ENCODE measurements at regions not wholly inside any gene's neighbourhood (a gene's known extent, or its start where the extent isn't known, plus 50 kb on each side); places are given as distances from the start of the nearest gene placed in this dataset.

DNA sequence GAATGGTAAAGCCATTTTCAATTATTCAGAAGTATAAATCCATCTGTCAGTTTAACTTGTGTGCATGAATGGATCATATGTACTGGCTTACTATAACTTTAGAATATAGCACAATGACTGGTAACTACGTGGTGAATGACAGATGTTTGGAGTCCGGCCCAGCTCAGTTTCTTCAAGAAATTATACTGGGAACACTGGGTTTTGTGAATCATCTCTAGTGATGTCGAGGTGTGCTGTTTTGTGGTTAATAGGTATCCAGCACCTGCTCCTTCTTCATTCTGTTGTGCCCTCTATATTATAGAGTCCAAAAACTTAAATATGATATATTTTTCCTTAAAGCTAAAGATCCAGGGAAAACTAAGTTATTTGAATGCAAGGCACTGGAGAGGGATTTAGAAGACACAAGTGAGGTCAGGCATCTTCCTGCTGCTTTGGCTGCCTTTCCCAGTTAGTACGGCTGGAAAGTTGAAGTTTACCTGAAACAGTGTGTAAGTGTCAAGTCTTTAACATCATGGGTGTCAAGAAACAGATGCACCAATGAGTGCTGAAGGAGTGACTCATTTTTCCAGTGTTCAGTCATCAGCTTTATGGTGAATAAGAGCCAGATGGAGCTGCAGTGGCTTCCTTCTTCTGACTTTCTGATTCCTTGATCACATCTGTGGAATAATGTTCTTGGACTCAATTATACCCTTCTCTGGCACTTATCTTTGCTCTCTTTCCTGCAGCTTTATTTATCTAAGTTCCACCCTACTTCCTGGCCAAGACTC lies 1079.5 kb upstream of the CELF4 start:
- TF ChIP-seq, protein P1, sequence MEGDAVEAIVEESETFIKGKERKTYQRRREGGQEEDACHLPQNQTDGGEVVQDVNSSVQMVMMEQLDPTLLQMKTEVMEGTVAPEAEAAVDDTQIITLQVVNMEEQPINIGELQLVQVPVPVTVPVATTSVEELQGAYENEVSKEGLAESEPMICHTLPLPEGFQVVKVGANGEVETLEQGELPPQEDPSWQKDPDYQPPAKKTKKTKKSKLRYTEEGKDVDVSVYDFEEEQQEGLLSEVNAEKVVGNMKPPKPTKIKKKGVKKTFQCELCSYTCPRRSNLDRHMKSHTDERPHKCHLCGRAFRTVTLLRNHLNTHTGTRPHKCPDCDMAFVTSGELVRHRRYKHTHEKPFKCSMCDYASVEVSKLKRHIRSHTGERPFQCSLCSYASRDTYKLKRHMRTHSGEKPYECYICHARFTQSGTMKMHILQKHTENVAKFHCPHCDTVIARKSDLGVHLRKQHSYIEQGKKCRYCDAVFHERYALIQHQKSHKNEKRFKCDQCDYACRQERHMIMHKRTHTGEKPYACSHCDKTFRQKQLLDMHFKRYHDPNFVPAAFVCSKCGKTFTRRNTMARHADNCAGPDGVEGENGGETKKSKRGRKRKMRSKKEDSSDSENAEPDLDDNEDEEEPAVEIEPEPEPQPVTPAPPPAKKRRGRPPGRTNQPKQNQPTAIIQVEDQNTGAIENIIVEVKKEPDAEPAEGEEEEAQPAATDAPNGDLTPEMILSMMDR (conservative IDR thresholded peaks at IDR 0.05 in 1 of 2, IDR thresholded peaks at IDR 0.05 in 1 of 2; ENCODE audit: extremely low read depth in 1 of 2, insufficient read depth in 1 of 2, low read depth in 1 of 2, low read length in 2 of 2) = no peak
- no peak for TF ChIP-seq EZH2 (IDR thresholded peaks at IDR 0.05; ENCODE audit: borderline replicate concordance, low read length)
